ENCODE measurements at regions not wholly inside any gene's neighbourhood (a gene's known extent, or its start where the extent isn't known, plus 50 kb on each side); places are given as distances from the start of the nearest gene placed in this dataset.
"Not testable (repeated sequence)": the region's sequence is repeated elsewhere in the genome, so short reads cannot be mapped to it uniquely, and the experiment has no call there.

- no peak for DNase-seq (ENCODE audit: low read depth in 2 of 3, low spot score in 2 of 3)
Measured at GRCh38 chr16:14384745-14385144, 245.3 kb downstream of the PARN start.

- not testable (repeated sequence) for DNase-seq (ENCODE audit: low read depth in 2 of 3, low spot score in 2 of 3)
Measured at GRCh38 chr16:14383844-14384243, 246.2 kb downstream of the PARN start.

- no peak for DNase-seq (ENCODE audit: low read depth in 2 of 3, low spot score in 2 of 3)
Measured at GRCh38 chr16:14378689-14379467, 251.2 kb downstream of the PARN start.

GRCh38 chr16:14378131-14378551 lies 251.9 kb downstream of the PARN start:
- DNase-seq (ENCODE audit: low read depth in 2 of 3, low spot score in 2 of 3): no peak

- DNase-seq (ENCODE audit: low read depth in 2 of 3, low spot score in 2 of 3): no peak
Measured at GRCh38 chr16:14377326-14377725, 252.7 kb downstream of the PARN start.

- DNase-seq (ENCODE audit: low read depth in 2 of 3, low spot score in 2 of 3): no peak
Measured at GRCh38 chr16:14375132-14375491, 254.9 kb downstream of the PARN start.

- no peak for DNase-seq (ENCODE audit: low read depth in 2 of 3, low spot score in 2 of 3)
Measured at GRCh38 chr16:14374451-14375131, 255.5 kb downstream of the PARN start.

- DNase-seq (ENCODE audit: low read depth in 2 of 3, low spot score in 2 of 3): no peak
Measured at GRCh38 chr16:14373896-14374295, 256.2 kb downstream of the PARN start.

GRCh38 chr16:14373406-14373805 lies 256.7 kb downstream of the PARN start:
- DNase-seq (ENCODE audit: low read depth in 2 of 3, low spot score in 2 of 3): no peak

- DNase-seq (ENCODE audit: low read depth in 2 of 3, low spot score in 2 of 3): no peak
Measured at GRCh38 chr16:14372471-14372870, 257.6 kb downstream of the PARN start.

GRCh38 chr16:14371778-14372431 lies 258.2 kb downstream of the PARN start:
- no peak for DNase-seq (ENCODE audit: low read depth in 2 of 3, low spot score in 2 of 3)

GRCh38 chr16:14370736-14371234 lies 259.3 kb downstream of the PARN start:
- no peak for DNase-seq (ENCODE audit: low read depth in 2 of 3, low spot score in 2 of 3)

GRCh38 chr16:14369734-14370598 lies 260.1 kb downstream of the PARN start:
- DNase-seq (ENCODE audit: low read depth in 2 of 3, low spot score in 2 of 3): no peak

GRCh38 chr16:14368399-14368798 lies 261.7 kb downstream of the PARN start:
- no peak for DNase-seq (ENCODE audit: low read depth in 2 of 3, low spot score in 2 of 3)

GRCh38 chr16:14366974-14367707 lies 262.9 kb downstream of the PARN start:
- DNase-seq (ENCODE audit: low read depth in 2 of 3, low spot score in 2 of 3): no peak

GRCh38 chr16:14366447-14366846 lies 263.6 kb downstream of the PARN start:
- no peak for DNase-seq (ENCODE audit: low read depth in 2 of 3, low spot score in 2 of 3)

GRCh38 chr16:14365200-14365851 lies 264.7 kb downstream of the PARN start:
- DNase-seq (ENCODE audit: low read depth in 2 of 3, low spot score in 2 of 3): no peak

GRCh38 chr16:14364386-14365199 lies 265.5 kb downstream of the PARN start:
- no peak for DNase-seq (ENCODE audit: low read depth in 2 of 3, low spot score in 2 of 3)

- DNase-seq (ENCODE audit: low read depth in 2 of 3, low spot score in 2 of 3): no peak
Measured at GRCh38 chr16:14364112-14364385, 266.0 kb downstream of the PARN start.

All from activated CD8-positive, alpha-beta memory T cell treated with anti-CD3 and anti-CD28 coated beads for 48 hours (primary cell).